Fibroblast of skin of right quadriceps (primary cell): ENCODE measurements at regions not wholly inside any gene's neighbourhood (a gene's known extent, or its start where the extent isn't known, plus 50 kb on each side); places are given as distances from the start of the nearest gene placed in this dataset.

ENCODE experiments used
- DNase-seq: peaks from one replicate; pipeline ENCODE4 v3.0.0-alpha.2; 2013

DNA sequence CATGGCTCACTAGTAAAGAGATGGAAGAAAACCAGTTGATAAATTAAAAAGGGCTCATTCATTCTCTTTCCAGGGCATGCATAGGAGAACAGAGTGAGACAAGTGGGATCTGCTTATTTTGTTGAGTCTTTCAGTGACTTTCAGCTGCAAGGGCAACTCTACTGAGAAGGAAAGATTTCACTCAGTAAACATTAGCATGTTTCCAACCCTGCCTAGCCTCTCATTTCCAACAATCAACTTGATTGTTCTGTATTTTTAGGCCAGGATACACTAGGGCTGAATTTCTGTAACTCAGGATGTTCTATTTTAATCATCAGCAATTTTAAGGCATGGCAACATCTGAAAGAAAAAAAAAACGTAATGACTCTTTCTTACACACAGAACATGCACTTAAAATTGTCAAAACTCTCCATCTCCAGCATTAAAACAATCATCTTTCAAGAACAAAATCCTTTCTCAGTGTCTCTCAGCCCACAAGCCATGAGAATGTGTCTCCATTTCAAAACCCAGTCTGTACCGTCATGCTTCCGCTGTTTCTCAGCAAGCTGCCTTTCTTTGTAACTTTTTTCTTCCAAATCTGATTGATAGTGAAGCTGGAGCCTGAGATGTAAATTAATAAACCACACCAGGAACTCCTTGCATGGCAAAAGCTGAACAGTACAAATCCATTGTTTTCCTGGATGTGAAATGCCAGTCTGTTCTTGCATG lies 147.2 kb upstream of the KLF14 start:
- no peak for DNase-seq

DNA sequence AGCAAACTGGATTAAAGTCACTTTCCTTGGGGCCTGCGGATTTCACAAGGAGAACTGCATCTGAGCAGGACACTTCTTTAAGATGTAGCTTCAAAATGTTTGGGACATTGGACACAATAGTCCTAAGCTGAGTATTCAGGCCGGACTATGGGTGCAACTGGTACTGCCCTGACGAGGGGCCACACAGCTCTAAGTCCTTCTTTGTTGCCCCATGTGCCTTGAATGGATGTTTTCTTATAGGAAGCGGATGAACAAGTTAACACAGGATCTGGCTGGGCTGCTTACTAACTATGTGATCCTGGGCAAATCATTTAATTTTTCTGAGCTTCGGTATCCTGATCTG lies 147.8 kb upstream of the KLF14 start:
- DNase-seq, result no peak

DNA sequence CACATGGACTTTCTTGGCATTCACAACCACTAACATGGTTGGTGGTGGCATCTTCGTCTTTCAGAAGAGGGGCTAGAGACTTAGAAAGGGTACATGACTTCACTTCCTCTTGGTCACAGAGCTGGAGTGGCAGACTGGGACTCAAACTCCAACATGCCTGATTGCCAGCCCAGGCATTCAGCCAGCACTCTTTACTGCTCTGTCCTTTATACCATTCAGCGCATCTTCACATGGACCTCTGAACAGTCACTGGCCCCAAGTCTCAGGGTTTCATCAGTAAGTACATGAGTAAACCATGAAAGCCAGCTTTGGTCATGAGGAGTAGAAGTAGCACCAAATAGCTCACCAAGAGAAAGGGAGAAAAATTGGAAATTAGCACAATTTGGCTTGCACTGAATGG lies 148.4 kb upstream of the KLF14 start:
- no peak for DNase-seq

DNA sequence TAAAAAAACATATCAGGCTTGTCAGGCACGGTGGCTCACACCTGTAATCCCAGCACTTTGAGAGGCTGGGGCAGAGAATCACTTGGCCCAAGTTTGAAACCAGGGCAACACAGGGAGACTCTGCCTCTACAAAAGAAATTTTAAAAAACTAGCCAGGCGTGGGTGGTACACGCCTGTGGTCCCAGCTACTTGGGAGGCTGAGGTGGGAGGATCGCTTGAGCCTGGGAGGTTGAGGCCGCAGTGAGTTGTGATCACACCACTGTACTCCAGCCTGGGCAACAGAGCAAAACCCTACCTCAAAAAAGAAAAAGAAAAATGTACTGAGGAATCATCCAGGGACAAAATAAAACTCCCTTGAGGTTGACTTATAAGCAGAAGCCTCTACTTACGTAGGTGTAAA lies 149.9 kb upstream of the KLF14 start:
- no peak for DNase-seq

DNA sequence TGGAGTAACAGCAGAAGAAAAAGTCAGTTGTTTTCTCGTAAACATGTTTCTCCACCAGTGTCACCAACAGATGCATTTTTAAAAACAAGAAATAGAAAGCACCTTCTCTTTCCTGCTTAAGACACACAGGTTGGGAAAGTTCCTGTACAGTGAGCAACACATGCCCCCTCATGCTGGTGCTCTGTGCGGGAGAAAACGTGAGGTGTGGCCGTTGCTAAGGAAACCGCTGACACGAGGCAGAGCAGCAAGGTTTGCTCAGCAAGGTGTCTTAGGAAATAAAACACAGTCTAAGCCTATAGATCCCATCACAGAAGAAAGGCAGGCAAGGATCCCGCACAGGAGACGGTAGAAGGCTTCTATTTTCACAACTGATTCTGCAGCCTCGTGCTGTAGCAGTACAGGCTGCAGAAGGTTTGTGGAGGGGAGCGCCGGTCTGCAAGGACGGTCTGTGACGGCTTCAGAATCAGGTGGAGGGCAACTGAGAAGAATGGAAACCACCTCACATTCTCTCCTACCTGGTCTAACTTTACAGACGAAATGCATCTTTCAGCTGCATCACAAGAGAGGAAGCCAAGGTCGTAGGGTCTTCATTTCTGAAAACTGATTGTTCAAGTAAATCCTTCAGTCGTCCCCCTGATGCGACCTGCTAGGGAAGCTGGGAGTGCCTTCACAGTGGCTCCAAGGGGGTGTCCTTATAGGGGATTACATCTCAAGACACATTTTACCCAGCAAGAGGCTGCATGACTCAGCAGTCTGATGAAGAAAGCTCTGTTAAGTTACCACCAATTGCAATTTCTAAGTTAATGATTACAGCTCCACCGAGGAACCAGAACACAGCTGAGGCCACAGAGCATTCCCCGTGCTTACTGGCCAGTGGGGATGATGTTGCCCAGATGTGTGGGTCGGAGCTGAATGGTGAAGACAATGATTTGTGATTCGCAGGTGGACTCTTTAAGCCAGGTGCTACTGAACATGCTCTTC lies 150.7 kb upstream of the KLF14 start:
- DNase-seq, result peak; percentile 57

DNA sequence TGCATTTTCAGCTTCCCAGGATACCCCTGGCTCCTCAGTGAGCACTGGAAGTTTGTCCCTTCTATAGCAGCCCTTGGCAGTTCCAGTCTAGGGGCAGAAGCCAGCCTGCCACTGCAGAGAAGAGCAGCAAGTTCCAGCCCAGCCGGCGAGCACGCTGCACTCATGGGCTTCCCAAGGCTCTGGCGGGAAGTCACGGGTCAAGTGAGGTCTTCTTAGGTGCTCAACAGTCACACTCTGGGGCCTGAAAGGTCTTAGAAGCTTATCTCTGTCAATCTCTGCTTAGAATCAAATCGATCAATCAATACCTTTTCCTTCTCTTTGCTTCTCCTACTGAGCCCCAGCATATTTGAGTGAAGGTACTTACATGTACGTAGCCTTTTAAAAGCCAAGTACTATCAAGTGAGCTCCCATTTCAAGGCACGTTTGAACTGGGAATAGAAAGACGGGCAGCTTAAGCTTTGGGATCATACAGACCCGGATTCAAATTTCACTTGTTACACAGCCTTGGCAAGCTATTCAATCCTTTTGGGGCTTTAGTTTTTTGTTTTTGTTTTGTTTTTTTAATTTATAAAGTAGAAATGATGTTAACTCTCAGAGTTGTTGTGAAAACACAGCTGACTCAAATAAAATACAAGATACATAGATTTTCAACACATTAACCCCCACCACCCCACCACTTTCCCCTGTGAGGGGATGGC lies 152.6 kb upstream of the KLF14 start:
- DNase-seq, result no peak

DNA sequence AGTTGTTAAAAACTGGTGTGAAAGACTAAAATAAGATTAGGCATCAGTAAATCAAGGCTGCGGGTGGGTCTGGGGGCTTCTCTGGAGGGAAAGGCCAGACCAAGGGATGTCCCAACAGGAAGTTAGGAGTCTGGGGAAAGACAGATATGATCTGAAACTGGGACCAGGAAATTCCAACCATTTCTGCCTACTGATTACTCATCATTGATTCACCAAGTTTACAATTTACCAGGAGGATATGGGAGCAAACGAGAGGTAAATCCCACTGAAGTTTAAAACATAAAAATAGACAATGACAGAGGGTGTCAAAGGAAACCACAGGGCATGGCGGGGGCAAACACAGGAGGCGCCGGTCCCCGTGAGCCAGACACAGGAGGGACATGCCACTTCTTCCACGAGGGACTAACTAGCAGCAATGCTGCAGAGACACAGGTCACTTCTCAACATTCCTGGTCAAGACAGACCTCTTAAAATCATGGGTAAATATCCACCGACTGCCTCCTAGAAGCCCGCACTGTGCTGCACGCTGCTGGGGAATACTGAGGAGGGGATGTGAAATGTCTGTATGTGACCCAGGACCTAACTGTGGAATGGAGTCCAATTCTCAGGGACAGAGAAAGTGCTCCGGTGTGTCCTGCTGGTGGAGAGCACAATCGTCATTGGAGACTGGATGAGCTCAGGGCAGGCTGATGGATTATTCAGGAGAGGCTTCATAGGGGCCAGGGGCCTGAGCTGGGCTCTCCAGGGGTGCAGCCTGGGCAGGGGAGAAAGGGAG lies 153.4 kb upstream of the KLF14 start:
- peak; percentile 92 for DNase-seq

GRCh38 chr7:130887957-130888371 lies 154.0 kb upstream of the KLF14 start:
- no peak for DNase-seq

GRCh38 chr7:130888468-130888867 lies 154.5 kb upstream of the KLF14 start:
- no peak for DNase-seq

GRCh38 chr7:130890176-130891020 lies 156.4 kb upstream of the KLF14 start:
- no peak for DNase-seq

DNA sequence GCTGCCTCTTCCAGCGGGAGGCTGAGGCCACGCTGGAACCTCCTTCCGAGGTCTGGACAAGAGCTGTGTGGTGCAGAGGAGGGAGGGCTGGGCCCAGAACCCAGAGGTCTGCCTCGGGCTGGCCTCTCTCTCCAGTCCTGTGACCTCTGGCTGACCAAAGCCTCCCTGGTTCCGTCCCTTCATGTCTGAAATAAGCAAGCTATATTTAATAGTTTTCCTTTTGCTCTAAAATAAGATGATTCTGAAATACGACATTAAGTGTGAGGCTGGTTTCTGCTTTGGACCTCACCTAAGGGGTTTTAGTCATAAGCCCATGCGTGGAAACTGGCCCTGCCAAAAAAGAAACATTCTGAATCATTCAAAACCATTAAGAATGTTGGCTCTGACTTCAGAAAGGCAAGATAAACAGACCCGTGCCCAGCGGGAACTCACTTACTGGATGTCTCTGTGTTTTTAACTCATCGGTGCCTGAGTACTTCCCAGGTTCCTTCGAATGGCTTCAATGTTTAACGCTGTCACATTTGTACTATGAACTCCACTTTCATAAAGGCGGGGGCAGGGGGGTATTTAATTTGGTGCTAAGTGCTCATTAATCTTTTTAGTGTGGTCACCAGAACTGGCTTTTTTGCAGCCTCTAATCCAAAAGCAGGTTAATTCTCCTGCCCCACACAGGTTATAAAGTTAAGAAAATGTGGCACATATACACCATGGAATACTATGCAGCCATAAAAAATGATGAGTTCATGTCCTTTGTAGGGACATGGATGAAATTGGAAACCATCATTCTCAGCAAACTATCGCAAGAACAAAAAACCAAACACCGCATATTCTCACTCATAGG lies 157.5 kb upstream of the KLF14 start:
- peak; percentile 94 for DNase-seq

GRCh38 chr7:130893441-130893894 lies 159.5 kb upstream of the KLF14 start:
- DNase-seq, result no peak

DNA sequence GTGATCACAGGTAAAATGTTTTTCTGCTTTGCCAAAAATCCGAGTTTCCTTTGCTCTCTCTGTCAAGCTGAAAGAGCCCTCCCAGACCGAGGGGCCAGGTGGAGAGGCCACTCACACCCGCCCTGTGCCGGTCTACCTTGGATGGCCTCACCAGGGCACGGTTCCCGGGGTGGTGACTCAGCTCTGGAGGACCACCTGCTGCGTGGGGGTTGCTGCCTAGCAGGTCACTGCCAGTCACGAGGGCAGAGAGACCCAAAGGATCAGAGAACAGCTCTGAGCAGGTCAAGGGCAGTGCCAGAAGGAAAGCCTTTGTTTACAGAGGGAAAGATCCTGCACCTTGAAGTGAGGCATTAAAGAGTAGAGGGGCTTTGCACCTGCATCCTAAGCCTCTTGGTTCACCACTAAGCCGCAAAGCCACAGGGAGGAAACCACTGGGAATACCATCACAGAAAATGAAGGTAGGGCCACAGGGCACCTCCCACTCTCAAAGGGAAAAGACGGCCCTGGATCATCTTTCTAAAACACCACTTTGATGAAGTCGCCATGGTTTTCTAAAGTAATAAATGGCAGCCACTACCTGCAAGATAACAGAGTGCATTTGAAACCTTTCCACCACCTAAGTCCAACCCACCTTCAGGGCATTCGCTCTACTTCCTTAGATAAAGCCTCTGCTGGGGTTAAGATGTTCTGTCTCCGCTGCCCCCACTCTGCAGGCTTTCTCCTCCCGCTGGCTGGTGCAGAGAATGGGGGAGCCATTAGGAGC lies 160.3 kb upstream of the KLF14 start:
- no peak for DNase-seq

DNA sequence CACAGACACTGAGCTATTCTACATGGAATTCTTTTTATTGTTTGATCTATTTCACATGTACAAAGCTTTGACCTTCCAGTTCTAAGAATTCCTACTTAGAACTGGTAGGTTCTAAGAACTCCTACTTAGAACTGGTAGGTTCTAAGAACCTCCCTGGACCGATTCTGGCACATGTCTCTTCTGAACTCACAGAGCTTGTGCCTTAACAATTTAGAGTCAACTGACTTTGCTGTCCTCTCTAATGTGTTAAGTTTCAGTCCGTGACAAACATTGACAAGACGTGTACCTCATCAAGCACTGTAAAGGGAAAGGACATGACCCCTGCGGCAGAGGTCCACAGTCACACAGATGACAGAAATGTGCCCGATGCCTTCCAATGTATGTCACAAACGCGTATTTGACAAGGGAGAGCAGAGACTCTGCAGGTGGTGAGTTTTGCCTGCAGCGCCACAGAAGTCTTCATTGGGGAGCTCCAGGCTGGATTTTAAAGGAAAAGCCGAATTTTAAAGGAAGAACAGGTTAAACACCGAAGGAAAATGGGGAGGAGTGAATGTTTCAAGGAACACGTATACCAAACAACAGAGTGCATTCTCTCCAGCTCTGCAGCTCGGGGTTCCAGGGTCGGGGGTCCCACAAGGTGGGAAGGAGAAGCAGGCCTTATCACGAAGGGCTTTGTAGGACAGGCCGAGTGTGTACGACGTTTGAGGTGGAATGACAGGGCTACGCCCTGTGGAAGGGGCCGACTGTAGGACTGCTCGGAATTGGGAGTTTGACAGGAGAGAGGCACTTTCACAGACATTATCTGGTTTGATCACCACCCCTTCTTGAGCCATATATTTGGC lies 161.1 kb upstream of the KLF14 start:
- no peak for DNase-seq

DNA sequence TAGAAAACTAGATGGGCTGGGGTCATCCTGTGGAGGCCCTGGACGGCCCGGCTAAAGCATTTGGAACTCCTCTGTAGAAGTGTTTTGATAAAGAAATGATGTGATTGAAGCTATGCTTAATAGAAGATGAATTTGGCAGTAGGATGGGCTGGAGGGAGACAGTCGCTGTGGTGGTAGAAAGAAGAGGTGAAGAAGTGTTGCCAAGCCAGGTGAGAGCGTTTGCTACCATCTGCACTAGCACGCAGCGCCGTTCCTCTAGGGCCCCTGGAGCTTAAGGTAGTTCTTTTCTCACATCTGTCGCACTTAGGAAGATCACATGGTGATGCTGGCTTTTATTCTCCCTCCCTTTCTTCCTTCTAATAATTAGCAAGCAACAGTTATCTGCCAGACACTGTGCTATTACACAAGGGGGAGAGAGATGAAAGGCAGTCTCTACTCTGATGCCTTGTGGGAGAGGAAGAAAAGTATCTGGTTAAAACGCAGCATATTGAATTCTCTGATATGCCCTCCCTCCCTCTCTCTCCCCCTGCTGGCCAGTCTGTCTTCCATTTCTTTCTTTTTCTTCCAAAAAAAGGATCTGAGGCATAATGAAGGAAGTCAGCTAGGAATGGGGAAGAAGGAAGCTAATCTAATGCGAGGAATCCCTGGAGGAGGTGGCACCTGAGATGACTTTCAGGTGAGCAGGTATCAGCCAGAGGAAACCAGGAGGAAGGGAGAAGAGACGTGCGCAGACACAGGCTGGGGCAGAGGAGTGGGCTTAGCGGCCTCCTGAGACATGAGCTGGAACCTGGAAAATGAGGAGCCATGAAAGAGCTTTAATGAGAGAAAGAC lies 162.3 kb upstream of the KLF14 start:
- DNase-seq, result no peak

- DNase-seq, result peak; percentile 80
Measured at GRCh38 chr7:130896898-130897514, 163.0 kb upstream of the KLF14 start.
